ENCODE measurements at regions not wholly inside any gene's neighbourhood (a gene's known extent, or its start where the extent isn't known, plus 50 kb on each side); places are given as distances from the start of the nearest gene placed in this dataset.

GRCh38 chrX:143165778-143166177, 140.1 kb downstream of the SPANXN4 start:
- DNase-seq (ENCODE audit: low read depth in 1 of 2, low spot score in 1 of 2), result no peak
- TF ChIP-seq GABPA (IDR thresholded peaks at IDR 0.05; ENCODE audit: low read depth), result no peak
- no peak for TF ChIP-seq REST (IDR thresholded peaks at IDR 0.05; ENCODE audit: insufficient replicate concordance, low read depth)
- no peak for TF ChIP-seq CTCF (IDR thresholded peaks at IDR 0.05; ENCODE audit: insufficient read depth, low read length)
- no peak for TF ChIP-seq POLR2AphosphoS5 (IDR thresholded peaks at IDR 0.05; ENCODE audit: low read depth)
- TF ChIP-seq SPI1 (IDR thresholded peaks at IDR 0.05; ENCODE audit: borderline replicate concordance, low read depth), result no peak
- no peak overlapping the region for H3K27ac ChIP-seq (replicated peaks)
- H3K4me3 ChIP-seq (replicated peaks; ENCODE audit: insufficient read depth, low read length), result no peak overlapping the region
- no peaks in the 10 kb centered on the region for H3K27me3 ChIP-seq (ENCODE audit: insufficient read depth, poor library complexity, severe bottlenecking)

GRCh38 chrX:143139681-143140080, 114.0 kb downstream of the SPANXN4 start:
- no peaks in the 10 kb centered on the region for H3K27me3 ChIP-seq (ENCODE audit: insufficient read depth, poor library complexity, severe bottlenecking)
- TF ChIP-seq POLR2AphosphoS5 (IDR thresholded peaks at IDR 0.05; ENCODE audit: low read depth) (no peak), SPI1 (IDR thresholded peaks at IDR 0.05; ENCODE audit: borderline replicate concordance, low read depth) (no peak), GABPA (IDR thresholded peaks at IDR 0.05; ENCODE audit: low read depth) (no peak), CTCF (IDR thresholded peaks at IDR 0.05; ENCODE audit: insufficient read depth, low read length) (no peak), REST (IDR thresholded peaks at IDR 0.05; ENCODE audit: insufficient replicate concordance, low read depth) (no peak)
- H3K4me3 ChIP-seq (replicated peaks; ENCODE audit: insufficient read depth, low read length), result no peak overlapping the region
- no peak overlapping the region for H3K27ac ChIP-seq (replicated peaks)
- DNase-seq (ENCODE audit: low read depth in 1 of 2, low spot score in 1 of 2), result no peak

- no peak overlapping the region for H3K4me3 ChIP-seq (replicated peaks; ENCODE audit: insufficient read depth, low read length)
- H3K27ac ChIP-seq (replicated peaks), result no peak overlapping the region
- DNase-seq (ENCODE audit: low read depth in 1 of 2, low spot score in 1 of 2), result no peak
- no peaks in the 10 kb centered on the region for H3K27me3 ChIP-seq (ENCODE audit: insufficient read depth, poor library complexity, severe bottlenecking)
- TF ChIP-seq SPI1 (IDR thresholded peaks at IDR 0.05; ENCODE audit: borderline replicate concordance, low read depth), result no peak
These were observed 95.7 kb downstream of the SPANXN4 start for GRCh38 chrX:143121477-143121876.

GRCh38 chrX:143115466-143115865, 89.7 kb downstream of the SPANXN4 start:
- TF ChIP-seq CTCF (IDR thresholded peaks at IDR 0.05; ENCODE audit: insufficient read depth, low read length) (no peak), POLR2AphosphoS5 (IDR thresholded peaks at IDR 0.05; ENCODE audit: low read depth) (no peak), REST (IDR thresholded peaks at IDR 0.05; ENCODE audit: insufficient replicate concordance, low read depth) (no peak), GABPA (IDR thresholded peaks at IDR 0.05; ENCODE audit: low read depth) (no peak), SPI1 (IDR thresholded peaks at IDR 0.05; ENCODE audit: borderline replicate concordance, low read depth) (no peak)
- no peak overlapping the region for H3K4me3 ChIP-seq (replicated peaks; ENCODE audit: insufficient read depth, low read length)
- no peaks in the 10 kb centered on the region for H3K27me3 ChIP-seq (ENCODE audit: insufficient read depth, poor library complexity, severe bottlenecking)
- no peak overlapping the region for H3K27ac ChIP-seq (replicated peaks)
- no peak for DNase-seq (ENCODE audit: low read depth in 1 of 2, low spot score in 1 of 2)
